ENCODE measurements at regions not wholly inside any gene's neighbourhood (a gene's known extent, or its start where the extent isn't known, plus 50 kb on each side); places are given as distances from the start of the nearest gene placed in this dataset.

- DNase-seq (ENCODE audit: low read depth, low spot score), result peak; percentile 30
Observed at GRCh38 chr18:11269257-11269656, 119.9 kb upstream of the PIEZO2 start.

GRCh38 chr18:11268741-11269233 lies 119.4 kb upstream of the PIEZO2 start:
- DNase-seq (ENCODE audit: low read depth, low spot score), result no peak

- no peak for DNase-seq (ENCODE audit: low read depth, low spot score)
Observed at GRCh38 chr18:11268153-11268552, 118.8 kb upstream of the PIEZO2 start.

- DNase-seq (ENCODE audit: low read depth, low spot score), result no peak
Observed at GRCh38 chr18:11266781-11267480, 117.6 kb upstream of the PIEZO2 start.

GRCh38 chr18:11261486-11261885 lies 112.1 kb upstream of the PIEZO2 start:
- no peak for DNase-seq (ENCODE audit: low read depth, low spot score)

GRCh38 chr18:11260961-11261461 lies 111.6 kb upstream of the PIEZO2 start:
- DNase-seq (ENCODE audit: low read depth, low spot score), result peak; percentile 69

GRCh38 chr18:11259469-11260150 lies 110.2 kb upstream of the PIEZO2 start:
- no peak for DNase-seq (ENCODE audit: low read depth, low spot score)

GRCh38 chr18:11258039-11258610 lies 108.8 kb upstream of the PIEZO2 start:
- DNase-seq (ENCODE audit: low read depth, low spot score), result no peak

GRCh38 chr18:11256251-11256650 lies 106.9 kb upstream of the PIEZO2 start:
- no peak for DNase-seq (ENCODE audit: low read depth, low spot score)

- peak; percentile 44 for DNase-seq (ENCODE audit: low read depth, low spot score)
Observed at GRCh38 chr18:11251891-11252270, 102.5 kb upstream of the PIEZO2 start.

GRCh38 chr18:11251229-11251890 lies 102.0 kb upstream of the PIEZO2 start:
- DNase-seq (ENCODE audit: low read depth, low spot score), result no peak

GRCh38 chr18:11249391-11249790 lies 100.0 kb upstream of the PIEZO2 start:
- no peak for DNase-seq (ENCODE audit: low read depth, low spot score)

- DNase-seq (ENCODE audit: low read depth, low spot score), result no peak
Observed at GRCh38 chr18:11247381-11247970, 98.1 kb upstream of the PIEZO2 start.

GRCh38 chr18:11246495-11247300 lies 97.3 kb upstream of the PIEZO2 start:
- DNase-seq (ENCODE audit: low read depth, low spot score), result no peak

GRCh38 chr18:11245879-11246278 lies 96.5 kb upstream of the PIEZO2 start:
- DNase-seq (ENCODE audit: low read depth, low spot score), result no peak

GRCh38 chr18:11237484-11237883 lies 88.1 kb upstream of the PIEZO2 start:
- no peak for DNase-seq (ENCODE audit: low read depth, low spot score)

GRCh38 chr18:11237066-11237465 lies 87.7 kb upstream of the PIEZO2 start:
- no peak for DNase-seq (ENCODE audit: low read depth, low spot score)

- DNase-seq (ENCODE audit: low read depth, low spot score), result no peak
Observed at GRCh38 chr18:11224153-11224552, 74.8 kb upstream of the PIEZO2 start.

GRCh38 chr18:11219571-11219970 lies 70.2 kb upstream of the PIEZO2 start:
- no peak for DNase-seq (ENCODE audit: low read depth, low spot score)

GRCh38 chr18:11215216-11215615 lies 65.8 kb upstream of the PIEZO2 start:
- no peak for DNase-seq (ENCODE audit: low read depth, low spot score)

GRCh38 chr18:11204020-11204419 lies 54.7 kb upstream of the PIEZO2 start:
- no peak for DNase-seq (ENCODE audit: low read depth, low spot score)

Measured in brain pericyte (primary cell).